ENCODE measurements at regions not wholly inside any gene's neighbourhood (a gene's known extent, or its start where the extent isn't known, plus 50 kb on each side); places are given as distances from the start of the nearest gene placed in this dataset.

DNA sequence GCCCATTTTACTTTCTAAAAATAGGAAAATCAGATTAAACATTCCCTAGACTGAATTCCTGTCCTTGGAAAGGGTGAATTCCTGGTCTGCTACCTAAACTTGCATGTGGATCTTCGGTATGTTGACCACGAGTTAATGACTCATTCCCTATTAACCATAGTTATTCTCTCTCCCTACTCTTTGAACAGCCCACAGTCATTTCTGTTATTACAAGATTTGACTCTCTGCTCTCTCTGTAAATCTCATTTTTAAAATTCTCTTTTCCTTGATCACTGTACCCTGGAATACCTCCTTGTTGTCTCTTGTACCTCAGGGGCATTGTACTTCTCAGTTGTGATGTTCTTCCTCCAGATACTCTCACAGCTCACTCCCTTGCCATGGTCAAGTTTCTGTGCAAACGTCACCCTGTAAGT is 92.0 kb upstream of the GULP1 start:
- no peak for TF ChIP-seq GATA2 (IDR thresholded peaks at IDR 0.05; ENCODE audit: low read depth, low read length)
- TF ChIP-seq GATA3 (IDR thresholded peaks at IDR 0.05; ENCODE audit: low read depth, low read length): no peak

DNA sequence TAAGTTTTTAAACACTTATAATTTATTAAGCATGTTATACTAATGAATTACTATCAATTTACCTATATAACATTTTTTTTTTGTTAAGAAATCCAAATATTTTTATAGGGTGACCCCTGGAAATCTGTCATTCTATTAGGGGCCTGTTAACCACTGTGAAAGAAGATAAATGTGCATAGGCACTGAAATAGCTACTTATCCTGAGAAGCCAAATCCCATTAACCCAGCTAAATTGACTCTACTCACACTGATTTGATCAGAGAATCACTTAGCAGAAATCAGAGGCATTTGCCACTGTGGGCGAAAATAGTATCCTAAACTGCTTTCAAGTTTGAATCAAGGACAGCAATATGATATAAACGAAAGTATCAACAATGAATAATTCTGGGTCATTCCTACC is 90.0 kb upstream of the GULP1 start:
- TF ChIP-seq GATA3 (IDR thresholded peaks at IDR 0.05; ENCODE audit: low read depth, low read length) (no peak; the same call in 1 of the 2 replicates), GATA2 (IDR thresholded peaks at IDR 0.05; ENCODE audit: low read depth, low read length) (peak; percentile 38; the same call in 1 of the 2 replicates)

DNA sequence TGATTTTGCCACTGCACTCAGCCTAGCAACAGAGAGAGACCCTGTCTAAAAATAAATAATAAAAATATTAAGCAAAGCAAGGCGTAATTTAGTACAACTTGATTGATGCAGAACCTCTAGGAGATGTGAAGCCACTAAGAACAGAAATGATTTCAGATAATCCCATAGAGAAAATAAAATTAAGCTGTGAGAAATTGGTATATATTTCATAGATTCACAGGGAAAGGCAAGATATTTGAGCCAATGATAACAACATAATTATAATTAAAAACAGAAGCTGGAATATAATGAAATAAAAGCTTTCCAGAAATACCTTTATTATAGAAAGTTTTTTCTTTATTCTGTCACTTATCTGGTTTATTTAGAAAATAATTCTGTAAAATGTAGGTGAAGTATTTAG is 88.9 kb upstream of the GULP1 start:
- TF ChIP-seq GATA3 (IDR thresholded peaks at IDR 0.05; ENCODE audit: low read depth, low read length) (no peak), GATA2 (IDR thresholded peaks at IDR 0.05; ENCODE audit: low read depth, low read length) (no peak; the same call in 1 of the 2 replicates)

DNA sequence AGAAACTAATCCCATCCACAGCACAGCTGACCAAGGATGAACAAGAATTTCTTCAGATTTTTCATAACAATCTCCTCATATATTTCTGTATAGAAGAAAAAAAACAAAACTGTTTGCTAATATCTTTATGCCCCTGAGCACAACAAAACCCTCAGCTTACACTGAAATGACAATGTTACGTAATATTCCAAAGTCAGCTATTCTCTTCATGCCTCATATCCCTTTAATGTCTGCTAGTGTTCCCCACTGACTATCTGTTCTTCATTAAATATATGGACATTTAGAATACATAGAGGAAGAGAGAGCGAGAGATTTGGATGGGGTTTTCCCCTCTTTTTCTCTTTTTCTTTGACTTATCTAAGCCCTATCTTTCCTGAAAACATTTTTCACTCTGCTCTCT is 87.9 kb upstream of the GULP1 start:
- no peak for TF ChIP-seq GATA2 (IDR thresholded peaks at IDR 0.05; ENCODE audit: low read depth, low read length)
- no peak for TF ChIP-seq GATA3 (IDR thresholded peaks at IDR 0.05; ENCODE audit: low read depth, low read length)

DNA sequence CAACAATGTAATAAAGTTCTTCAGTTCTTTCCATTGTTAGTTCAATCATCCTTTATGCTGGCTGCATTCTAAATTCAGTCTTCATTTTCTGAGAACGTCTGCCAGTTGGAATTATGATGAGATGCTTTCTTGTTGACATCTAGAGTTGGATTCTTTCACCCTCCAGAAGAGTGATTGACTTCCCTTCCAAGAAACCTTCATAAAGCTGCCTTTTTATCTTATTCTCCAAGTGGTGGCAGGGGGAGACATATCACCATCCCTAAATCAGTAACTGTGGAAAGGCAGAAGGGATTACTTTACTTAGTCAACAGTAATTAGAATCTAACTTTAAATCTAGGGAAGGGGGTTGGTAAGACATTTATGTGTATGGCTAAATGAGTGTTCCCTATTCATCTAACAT is 86.8 kb upstream of the GULP1 start:
- no peak for TF ChIP-seq GATA3 (IDR thresholded peaks at IDR 0.05; ENCODE audit: low read depth, low read length)
- no peak for TF ChIP-seq GATA2 (IDR thresholded peaks at IDR 0.05; ENCODE audit: low read depth, low read length)

DNA sequence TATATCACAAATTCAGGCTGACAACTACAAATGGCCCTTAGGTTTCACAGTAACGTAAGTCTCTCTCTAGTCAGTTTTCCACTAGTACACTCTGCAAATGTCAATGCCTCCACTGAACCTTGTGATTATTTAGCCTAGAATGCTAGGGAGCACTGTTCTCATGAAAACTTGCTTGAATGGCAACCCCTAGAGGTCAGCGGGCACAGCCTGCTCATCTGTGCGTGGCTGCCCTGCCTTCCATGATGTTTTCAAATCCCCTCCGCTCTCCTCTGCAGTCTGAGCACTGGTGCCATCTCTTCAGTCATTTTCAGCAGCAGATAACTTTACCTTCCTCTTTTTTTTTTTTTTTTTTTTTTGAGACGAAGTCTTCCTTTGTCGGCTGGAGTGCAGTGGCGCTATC is 84.1 kb upstream of the GULP1 start:
- TF ChIP-seq GATA3 (IDR thresholded peaks at IDR 0.05; ENCODE audit: low read depth, low read length): no peak
- TF ChIP-seq GATA2 (IDR thresholded peaks at IDR 0.05; ENCODE audit: low read depth, low read length): no peak

DNA sequence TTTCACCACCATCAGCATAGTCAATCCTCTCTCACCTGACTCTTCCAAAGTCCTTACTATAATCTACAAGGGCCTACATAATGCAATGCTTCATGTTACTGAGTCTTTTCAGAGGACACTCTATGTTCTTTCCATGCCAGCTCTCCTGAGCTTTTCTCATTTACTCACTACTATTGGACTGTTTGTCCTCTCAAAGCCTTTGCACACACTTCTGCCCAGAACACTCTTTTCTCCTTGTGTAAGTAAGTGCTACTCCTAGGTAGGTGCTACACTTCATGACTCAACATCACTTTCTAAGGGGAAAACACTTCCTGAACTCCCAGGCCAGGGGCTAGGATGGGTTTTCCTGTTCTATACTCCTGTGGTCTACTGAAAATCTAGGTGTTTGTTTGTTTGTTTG is 82.5 kb upstream of the GULP1 start:
- TF ChIP-seq GATA3 (IDR thresholded peaks at IDR 0.05; ENCODE audit: low read depth, low read length): no peak
- TF ChIP-seq GATA2 (IDR thresholded peaks at IDR 0.05; ENCODE audit: low read depth, low read length): no peak

DNA sequence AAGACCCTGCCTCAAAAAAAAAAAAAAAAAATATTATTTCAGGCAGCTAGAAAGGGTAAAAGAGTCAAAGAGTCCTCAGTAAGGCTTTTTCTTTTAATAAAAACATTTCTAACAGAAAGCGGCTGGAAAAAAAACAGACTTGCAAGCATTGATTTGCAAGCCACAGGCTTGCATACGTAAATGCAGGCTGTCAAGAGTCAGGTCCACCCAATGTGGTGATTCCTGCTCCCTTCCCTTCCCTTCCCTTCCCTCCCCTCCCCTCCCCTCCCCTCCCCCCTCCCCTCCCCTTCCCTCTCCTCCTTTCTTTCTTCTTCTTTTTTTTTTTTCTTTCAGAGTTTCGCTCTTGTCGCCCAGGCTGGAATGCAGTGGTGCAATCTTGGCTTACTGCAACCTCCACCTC is 74.4 kb upstream of the GULP1 start:
- TF ChIP-seq GATA2 (IDR thresholded peaks at IDR 0.05; ENCODE audit: low read depth, low read length): no peak
- TF ChIP-seq GATA3 (IDR thresholded peaks at IDR 0.05; ENCODE audit: low read depth, low read length): no peak

DNA sequence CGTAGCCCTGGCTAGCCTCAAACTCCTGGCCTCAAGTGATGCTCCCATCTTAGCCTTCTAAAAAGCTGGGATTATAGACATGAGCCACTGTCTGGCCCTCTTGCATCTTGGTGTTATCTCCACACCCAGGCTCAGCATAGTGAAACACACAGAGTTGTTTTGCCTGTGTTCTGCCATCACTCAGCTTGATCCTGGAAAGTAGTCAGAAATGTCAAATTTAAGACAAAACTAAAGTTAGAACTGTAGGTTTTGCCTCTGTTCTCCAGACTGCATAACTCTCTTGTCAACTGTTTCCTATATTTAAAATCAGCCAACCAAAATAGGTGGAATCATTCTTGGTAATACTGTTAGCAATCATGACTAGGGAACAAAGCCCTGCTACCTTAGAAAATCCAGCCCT is 72.1 kb upstream of the GULP1 start:
- TF ChIP-seq GATA3 (IDR thresholded peaks at IDR 0.05; ENCODE audit: low read depth, low read length) (no peak), GATA2 (IDR thresholded peaks at IDR 0.05; ENCODE audit: low read depth, low read length) (no peak)

DNA sequence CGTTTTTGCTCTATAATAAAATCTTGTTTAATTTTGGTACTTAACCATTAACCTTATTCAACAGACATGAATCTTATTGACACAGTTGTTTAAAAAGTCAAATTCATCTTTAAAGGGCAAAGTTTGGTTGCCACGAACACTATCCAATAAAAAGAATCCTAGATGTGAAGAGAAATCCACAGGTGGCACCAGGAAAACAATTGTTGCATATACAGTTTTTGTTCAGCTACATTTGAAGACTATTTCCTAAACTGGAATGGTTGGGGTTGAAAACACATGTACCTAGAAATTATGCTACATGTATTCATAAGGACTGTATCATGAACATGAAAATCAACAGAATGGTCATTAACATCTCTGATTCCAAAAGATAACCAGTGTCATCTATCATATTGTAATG is 71.1 kb upstream of the GULP1 start:
- TF ChIP-seq GATA3 (IDR thresholded peaks at IDR 0.05; ENCODE audit: low read depth, low read length) (no peak), GATA2 (IDR thresholded peaks at IDR 0.05; ENCODE audit: low read depth, low read length) (no peak)

DNA sequence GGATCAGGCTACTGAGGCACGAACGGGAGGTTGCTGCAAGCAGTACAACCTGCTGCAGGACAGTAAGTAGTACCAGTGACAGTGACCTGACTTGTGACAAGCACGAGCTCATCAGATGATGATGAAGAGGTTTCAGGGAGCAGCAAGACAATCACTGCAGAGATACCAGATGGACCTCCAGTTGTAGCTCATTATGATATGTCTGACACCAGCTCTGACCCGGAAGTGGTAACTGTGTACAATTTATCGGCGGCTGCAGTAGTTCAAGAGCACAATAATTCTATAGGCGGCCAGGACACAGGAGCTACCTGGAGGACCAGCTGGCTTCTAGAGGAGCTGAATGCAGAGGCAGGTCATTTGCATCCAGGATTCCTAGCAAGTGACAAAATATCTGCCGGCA is 64.0 kb upstream of the GULP1 start:
- TF ChIP-seq GATA2 (IDR thresholded peaks at IDR 0.05; ENCODE audit: low read depth, low read length) (no peak), GATA3 (IDR thresholded peaks at IDR 0.05; ENCODE audit: low read depth, low read length) (no peak)

DNA sequence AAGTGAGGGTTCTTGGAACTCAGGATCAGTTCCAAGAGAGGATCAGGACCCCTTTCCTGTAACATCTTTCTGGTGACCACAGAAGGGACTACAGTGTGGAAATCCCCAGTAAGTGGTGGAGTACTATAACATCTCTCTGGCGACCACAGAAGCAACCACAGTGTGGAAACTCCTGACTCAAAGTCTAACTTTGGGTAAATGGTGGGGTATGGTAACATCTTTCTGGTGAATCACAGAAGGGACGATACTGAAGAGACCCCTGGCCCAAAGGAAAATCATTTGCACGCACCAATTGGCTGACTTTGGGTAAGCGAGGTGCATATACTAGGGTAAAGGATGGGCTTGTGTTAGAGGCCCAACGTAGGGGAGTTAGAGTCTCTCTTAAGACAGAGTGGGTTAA is 56.3 kb upstream of the GULP1 start:
- no peak for TF ChIP-seq GATA2 (IDR thresholded peaks at IDR 0.05; ENCODE audit: low read depth, low read length)
- no peak for TF ChIP-seq GATA3 (IDR thresholded peaks at IDR 0.05; ENCODE audit: low read depth, low read length)

DNA sequence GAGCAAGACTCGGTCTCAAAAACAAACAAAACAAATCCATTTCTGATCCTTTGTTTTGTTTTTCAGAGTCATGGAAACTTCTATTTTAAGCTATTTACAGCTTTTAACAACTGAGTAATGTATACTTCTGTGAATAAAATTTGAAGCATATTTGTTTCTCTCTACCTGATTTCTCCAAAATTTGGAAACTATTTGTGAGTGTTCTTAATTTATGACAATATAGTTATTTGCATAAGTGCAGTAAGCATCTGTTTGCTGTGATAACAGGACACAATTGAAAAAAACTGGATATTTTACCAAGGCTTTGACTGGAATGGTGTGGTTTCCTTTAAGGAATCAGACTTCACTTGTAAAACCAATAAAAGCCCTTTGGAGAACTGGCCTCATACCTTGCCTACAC is 53.3 kb upstream of the GULP1 start:
- no peak for TF ChIP-seq GATA3 (IDR thresholded peaks at IDR 0.05; ENCODE audit: low read depth, low read length)
- no peak for TF ChIP-seq GATA2 (IDR thresholded peaks at IDR 0.05; ENCODE audit: low read depth, low read length)

Measured in SH-SY5Y (cell line).